ENCODE measurements at regions not wholly inside any gene's neighbourhood (a gene's known extent, or its start where the extent isn't known, plus 50 kb on each side); places are given as distances from the start of the nearest gene placed in this dataset.
A peak's percentile ranks its signal among the peaks of the same experiment; 100 is the strongest.

DNA sequence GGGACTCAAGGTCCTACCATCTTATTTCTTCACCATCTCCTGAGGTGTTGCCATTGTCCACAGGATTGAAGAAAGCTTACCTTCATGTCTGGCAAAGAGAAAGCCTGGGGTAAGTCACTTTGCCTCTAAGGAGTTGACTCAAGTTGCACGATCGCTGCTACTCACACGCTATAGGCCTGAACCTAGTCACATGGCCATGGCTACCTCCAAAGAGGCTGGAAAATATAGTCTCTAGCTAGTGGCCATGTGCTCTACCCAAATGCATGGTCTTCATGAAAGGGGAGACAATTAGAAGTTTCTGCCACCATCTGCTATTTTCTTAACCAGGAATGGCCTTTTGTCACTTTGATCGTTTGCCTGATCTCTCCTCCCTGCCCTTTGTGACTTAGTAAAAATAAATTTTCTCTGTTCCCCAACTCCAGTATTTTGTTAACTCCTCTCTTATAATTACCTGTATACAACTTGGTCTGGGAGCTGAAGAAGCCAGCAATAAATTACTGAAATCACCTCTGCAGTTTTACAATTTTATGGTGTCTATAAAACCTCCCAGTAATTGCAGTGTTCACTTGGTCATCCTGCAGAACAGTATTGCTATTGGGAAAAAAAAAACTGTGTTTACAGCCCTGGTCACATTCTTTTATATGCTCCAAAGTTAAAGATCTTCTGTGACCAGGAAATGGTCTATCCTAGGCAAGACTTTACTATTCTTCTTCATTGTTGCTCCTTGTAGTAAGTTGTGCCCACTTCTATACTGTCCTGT lies 126.7 kb upstream of the TSPAN5 start:
- no peaks in the 10 kb centered on the region for H3K9me3 ChIP-seq (replicated peaks)
- H3K4me1 ChIP-seq (replicated peaks), result peaks cover 3% of the 10 kb centered on the region
- H3K27me3 ChIP-seq (replicated peaks), result no peaks in the 10 kb centered on the region
- no peak for DNase-seq (ENCODE audit: low read depth in 1 of 2, low spot score in 2 of 2)
- no peak overlapping the region for H3K4me3 ChIP-seq
- no peak overlapping the region for H3K27ac ChIP-seq
- H3K36me3 ChIP-seq, result no peaks in the 10 kb centered on the region

DNA sequence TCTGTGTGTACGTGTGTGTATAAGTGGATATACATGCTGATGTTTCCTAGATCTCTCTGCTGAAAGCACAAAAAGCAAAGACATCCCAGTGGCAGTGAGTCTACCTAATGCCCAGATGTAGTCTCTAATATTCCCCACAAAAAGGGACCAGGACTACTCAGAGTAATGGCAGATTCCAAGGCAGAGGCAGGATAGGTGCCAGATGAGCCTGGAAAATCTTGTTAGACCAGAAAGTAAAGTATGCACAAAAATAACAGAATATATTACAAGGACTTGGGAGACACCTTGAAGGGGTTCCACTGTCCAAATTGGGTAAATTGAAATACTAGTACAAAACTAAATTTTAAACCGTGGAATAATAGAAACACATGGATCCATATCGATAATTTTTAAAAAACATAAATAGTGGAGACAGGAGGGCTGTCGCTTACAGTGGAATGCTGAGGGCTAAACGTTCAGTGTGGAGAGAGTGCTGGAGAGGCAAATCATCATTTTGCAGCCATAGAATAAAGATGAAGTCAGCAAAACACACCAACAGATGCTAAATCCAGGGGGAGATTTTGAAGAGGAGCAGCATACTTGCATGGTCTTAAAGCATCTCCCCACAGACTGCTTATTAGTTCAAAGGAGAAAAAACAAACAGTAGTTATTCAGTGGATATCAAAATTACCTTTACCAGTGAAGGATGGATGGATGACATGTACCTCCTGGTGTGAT lies 123.4 kb upstream of the TSPAN5 start:
- Histone ChIP-seq H3K36me3 (no peaks in the 10 kb centered on the region), H3K27me3 (replicated peaks) (no peaks in the 10 kb centered on the region), H3K9me3 (replicated peaks) (no peaks in the 10 kb centered on the region), H3K27ac (no peak overlapping the region), H3K4me1 (replicated peaks) (peaks cover 27% of the 10 kb centered on the region), H3K4me3 (no peak overlapping the region)
- DNase-seq (ENCODE audit: low read depth in 1 of 2, low spot score in 2 of 2), result no peak

DNA sequence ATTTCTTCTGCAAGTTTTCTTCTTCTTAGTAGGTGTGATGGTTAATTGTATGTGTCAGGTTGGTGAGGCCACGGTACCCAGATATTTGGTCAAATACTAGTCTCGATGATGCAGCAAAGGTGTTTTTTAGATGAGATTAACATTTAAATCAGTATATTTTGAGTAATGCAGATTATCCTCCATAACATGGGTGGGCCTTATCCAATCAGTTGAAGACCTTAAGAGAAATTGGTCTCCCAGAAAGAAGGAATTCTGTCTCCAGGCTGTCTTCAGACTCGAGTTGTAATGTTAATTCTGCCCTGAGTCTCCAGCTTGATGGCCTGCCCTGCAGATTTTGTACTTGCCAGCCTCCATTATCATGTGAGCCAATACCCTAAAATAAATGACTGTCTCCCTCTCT lies 122.5 kb upstream of the TSPAN5 start:
- Histone ChIP-seq H3K27ac (no peak overlapping the region), H3K27me3 (replicated peaks) (no peaks in the 10 kb centered on the region), H3K4me1 (replicated peaks) (peaks cover 27% of the 10 kb centered on the region), H3K9me3 (replicated peaks) (no peaks in the 10 kb centered on the region), H3K4me3 (no peak overlapping the region), H3K36me3 (no peaks in the 10 kb centered on the region)
- DNase-seq (ENCODE audit: low read depth in 1 of 2, low spot score in 2 of 2), result no peak

DNA sequence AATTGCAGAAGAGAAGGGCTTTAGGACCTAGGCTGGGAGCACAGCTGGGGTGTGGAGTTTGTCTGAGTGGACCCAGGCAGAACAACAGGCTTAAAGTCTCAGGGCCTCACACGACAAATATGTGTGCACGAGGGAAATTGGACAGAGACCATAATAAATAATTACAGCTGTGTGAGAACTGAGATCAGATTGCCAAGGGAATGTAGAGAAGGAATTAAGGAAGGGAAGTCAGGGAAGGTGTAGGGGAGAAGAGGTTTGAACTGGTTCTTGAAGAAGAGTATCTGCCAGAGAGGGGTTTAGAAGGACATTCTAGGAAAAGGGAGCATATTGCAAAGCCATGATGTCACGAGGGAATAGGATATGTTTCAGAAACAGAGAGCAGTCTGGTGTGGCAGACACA lies 120.7 kb upstream of the TSPAN5 start:
- Histone ChIP-seq H3K27ac (no peak overlapping the region), H3K4me3 (no peak overlapping the region), H3K9me3 (replicated peaks) (no peaks in the 10 kb centered on the region), H3K27me3 (replicated peaks) (no peaks in the 10 kb centered on the region), H3K4me1 (replicated peaks) (peaks cover 27% of the 10 kb centered on the region), H3K36me3 (no peaks in the 10 kb centered on the region)
- no peak for DNase-seq (ENCODE audit: low read depth in 1 of 2, low spot score in 2 of 2)

DNA sequence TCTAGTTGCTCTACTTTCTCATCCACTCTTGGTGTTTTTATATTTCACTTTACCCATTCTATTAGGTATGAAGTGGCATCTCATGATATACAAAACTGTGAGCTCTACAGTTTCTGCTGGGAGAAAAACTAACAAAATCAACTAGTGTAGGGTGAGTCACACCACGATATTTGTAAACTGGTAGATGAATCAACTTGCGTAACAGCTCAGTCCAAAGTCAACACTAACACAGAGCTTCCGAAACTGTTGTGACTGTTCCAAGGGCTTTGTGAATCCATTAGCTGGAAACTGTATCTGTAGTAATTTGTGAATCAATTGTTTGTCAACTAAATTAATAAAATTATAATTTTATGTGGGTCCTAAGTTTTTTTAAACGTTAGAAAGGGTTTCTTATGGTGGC lies 119.8 kb upstream of the TSPAN5 start:
- Histone ChIP-seq H3K27me3 (replicated peaks) (no peaks in the 10 kb centered on the region), H3K27ac (no peak overlapping the region), H3K9me3 (replicated peaks) (no peaks in the 10 kb centered on the region), H3K36me3 (no peaks in the 10 kb centered on the region), H3K4me1 (replicated peaks) (peaks cover 27% of the 10 kb centered on the region), H3K4me3 (no peak overlapping the region)
- peak in 1 of 2 experiments; percentile 61 for DNase-seq (ENCODE audit: low read depth in 1 of 2, low spot score in 2 of 2)

DNA sequence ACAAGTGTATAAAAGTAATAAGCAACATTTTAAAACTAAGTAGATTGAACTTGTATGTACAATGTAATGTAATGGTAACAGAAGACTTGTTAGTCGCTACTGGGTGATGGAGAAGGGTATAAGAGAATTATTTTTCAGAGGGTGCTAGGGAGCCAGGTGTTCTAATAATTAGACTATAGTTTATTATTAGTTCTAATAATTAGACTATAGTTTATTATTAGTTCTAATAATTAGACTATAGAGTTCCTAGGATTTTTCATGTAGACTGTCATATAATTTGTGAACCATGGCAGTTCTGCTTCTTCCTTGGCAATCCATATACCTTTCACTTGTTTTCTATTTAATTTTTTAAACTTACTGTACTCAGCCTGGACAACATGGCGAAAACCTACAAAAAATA lies 117.3 kb upstream of the TSPAN5 start:
- H3K36me3 ChIP-seq, result no peaks in the 10 kb centered on the region
- no peak overlapping the region for H3K4me3 ChIP-seq
- no peak overlapping the region for H3K27ac ChIP-seq
- peaks cover 27% of the 10 kb centered on the region for H3K4me1 ChIP-seq (replicated peaks)
- DNase-seq (ENCODE audit: low read depth in 1 of 2, low spot score in 2 of 2), result no peak
- no peaks in the 10 kb centered on the region for H3K27me3 ChIP-seq (replicated peaks)
- no peaks in the 10 kb centered on the region for H3K9me3 ChIP-seq (replicated peaks)

DNA sequence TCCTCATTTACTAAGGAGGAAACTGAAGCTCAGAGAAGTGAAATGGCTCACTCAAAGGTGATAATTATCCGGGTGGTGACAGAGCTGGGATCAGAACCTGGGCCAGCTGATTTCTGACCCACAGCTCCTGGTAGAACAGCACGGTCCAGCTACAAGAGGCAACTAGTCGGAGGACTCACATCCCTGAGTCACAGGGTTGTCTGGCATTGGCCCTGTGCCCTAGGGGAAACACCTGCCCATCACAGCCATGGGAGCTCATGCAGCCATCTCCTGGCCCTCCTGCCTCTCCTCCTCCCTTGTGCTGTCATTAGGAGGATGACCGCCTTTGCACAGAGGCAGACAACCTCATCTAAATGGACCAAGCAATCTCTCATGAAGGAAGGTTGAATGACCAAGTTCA lies 115.2 kb upstream of the TSPAN5 start:
- H3K9me3 ChIP-seq (replicated peaks), result no peaks in the 10 kb centered on the region
- H3K4me1 ChIP-seq (replicated peaks), result peaks cover 10% of the 10 kb centered on the region
- no peaks in the 10 kb centered on the region for H3K36me3 ChIP-seq
- H3K27ac ChIP-seq, result no peak overlapping the region
- DNase-seq (ENCODE audit: low read depth in 1 of 2, low spot score in 2 of 2), result no peak
- H3K4me3 ChIP-seq, result no peak overlapping the region
- no peaks in the 10 kb centered on the region for H3K27me3 ChIP-seq (replicated peaks)

DNA sequence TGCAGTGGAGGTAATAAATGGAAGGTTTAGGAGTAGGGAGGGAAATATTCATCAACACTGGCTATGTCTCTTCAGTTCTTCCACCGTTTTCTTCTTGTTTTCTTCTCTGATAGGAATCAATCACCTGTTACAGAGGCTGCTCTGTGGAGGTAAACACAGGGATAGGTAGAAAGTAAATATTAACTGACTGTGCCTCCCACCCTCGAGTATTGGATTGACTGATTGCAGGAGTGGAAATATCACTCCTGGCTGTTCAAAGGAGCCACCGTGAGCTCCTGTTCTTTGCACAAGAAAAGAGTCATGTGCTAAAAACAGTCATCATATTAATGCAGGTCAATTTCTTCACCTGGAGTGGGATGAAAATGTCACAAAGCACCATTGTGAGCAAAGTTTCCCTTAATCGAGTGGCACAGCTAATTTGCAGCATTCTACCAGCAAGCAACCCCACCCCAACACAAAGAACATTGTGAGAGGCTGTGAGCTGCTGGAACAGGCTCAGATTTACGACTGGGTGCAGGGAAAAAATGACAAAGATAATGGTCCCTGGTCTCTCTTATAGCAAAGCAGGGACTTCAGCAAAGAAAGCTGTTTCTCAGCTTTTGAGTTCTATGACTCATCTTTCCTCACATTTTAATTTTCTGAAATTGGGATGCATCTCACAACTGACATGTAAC lies 113.7 kb upstream of the TSPAN5 start:
- DNase-seq (ENCODE audit: low read depth in 1 of 2, low spot score in 2 of 2), result no peak
- H3K4me1 ChIP-seq (replicated peaks), result no peaks in the 10 kb centered on the region
- H3K4me3 ChIP-seq, result no peak overlapping the region
- H3K9me3 ChIP-seq (replicated peaks), result no peaks in the 10 kb centered on the region
- H3K27ac ChIP-seq, result no peak overlapping the region
- no peaks in the 10 kb centered on the region for H3K27me3 ChIP-seq (replicated peaks)
- H3K36me3 ChIP-seq, result no peaks in the 10 kb centered on the region

DNA sequence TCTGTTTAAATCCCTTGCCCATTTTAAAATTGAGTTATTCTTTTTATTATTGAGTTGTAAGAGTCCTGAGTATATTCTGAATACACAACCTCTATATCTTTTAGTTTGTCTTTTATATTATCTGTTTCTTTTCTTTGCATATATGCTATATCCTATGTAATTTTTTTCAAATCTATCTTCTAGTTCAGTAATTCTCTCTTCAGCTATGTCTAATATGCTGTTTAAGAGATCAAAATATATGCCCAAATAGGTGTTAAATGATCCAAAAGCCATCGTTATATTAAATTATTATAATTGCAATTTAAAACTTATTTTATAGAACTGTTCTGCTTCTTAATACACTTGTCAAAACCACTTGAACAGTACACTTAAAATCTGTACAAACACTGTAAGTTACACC lies 107.4 kb upstream of the TSPAN5 start:
- Histone ChIP-seq H3K4me1 (replicated peaks) (no peaks in the 10 kb centered on the region), H3K4me3 (no peak overlapping the region), H3K36me3 (no peaks in the 10 kb centered on the region), H3K27me3 (replicated peaks) (no peaks in the 10 kb centered on the region), H3K27ac (no peak overlapping the region), H3K9me3 (replicated peaks) (no peaks in the 10 kb centered on the region)
- DNase-seq (ENCODE audit: low read depth in 1 of 2, low spot score in 2 of 2), result no peak

DNA sequence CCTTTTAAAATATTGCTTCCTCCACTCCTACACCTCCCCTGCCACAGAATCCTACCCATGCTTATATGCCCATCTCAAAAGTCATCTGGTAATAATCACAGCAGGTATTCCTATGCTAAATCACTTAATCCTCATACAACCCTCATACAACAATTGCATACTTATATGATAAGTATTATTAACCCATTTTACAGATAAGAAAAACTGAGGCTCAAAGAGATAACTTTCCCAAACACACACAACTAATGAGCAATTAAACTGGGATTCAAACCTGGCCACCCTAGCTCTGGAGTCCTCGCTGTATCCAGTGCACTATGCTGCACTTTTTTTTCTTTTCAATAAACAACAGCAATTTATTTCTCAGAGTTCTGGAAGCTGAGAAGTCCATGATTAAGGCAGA lies 99.8 kb upstream of the TSPAN5 start:
- no peaks in the 10 kb centered on the region for H3K9me3 ChIP-seq (replicated peaks)
- H3K4me3 ChIP-seq, result no peak overlapping the region
- no peak for DNase-seq (ENCODE audit: low read depth in 1 of 2, low spot score in 2 of 2)
- no peaks in the 10 kb centered on the region for H3K4me1 ChIP-seq (replicated peaks)
- no peaks in the 10 kb centered on the region for H3K27me3 ChIP-seq (replicated peaks)
- no peaks in the 10 kb centered on the region for H3K36me3 ChIP-seq
- no peak overlapping the region for H3K27ac ChIP-seq

DNA sequence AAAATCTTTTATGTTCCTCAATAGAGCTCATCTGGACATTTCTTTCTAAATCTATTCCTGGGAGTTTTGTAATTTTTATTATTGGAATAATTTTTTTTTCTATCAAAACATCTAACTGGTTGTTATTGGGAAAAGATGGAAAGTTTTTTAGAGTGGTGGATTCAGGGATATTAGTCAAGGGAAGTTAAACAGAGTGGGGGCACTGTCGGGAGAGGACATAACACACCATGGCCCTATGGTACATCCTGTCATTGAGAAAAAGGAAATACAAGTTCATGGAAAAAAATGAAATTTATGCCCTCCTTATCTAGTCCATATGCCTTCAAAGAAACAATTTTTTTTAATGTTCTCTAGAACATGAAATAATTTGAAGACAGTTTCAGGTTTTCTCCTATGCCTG lies 96.3 kb upstream of the TSPAN5 start:
- no peak overlapping the region for H3K27ac ChIP-seq
- DNase-seq (ENCODE audit: low read depth in 1 of 2, low spot score in 2 of 2), result no peak

DNA sequence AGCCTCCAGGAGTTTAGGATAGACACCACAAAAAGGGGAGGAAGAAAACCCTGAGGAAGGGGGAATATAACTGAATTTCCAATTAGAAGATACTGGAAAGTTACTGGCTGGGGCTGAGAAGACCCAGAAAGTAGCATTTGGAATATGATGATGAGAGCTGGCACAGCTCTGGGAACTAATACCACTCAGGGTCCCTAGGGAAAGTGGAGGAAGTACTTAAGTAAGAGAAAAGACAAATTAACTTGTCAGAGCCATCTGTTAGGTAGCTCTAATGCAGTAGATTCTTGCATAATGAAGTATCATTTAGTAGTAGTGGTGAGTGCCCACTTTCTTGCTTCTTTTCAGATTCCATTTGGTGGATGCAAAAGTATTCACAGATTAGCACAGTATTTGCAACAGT lies 90.8 kb upstream of the TSPAN5 start:
- no peak overlapping the region for H3K4me3 ChIP-seq
- H3K36me3 ChIP-seq, result no peaks in the 10 kb centered on the region
- no peak for DNase-seq (ENCODE audit: low read depth in 1 of 2, low spot score in 2 of 2)
- no peaks in the 10 kb centered on the region for H3K4me1 ChIP-seq (replicated peaks)
- H3K9me3 ChIP-seq (replicated peaks), result no peaks in the 10 kb centered on the region
- H3K27me3 ChIP-seq (replicated peaks), result no peaks in the 10 kb centered on the region
- no peak overlapping the region for H3K27ac ChIP-seq

More for the DNA sequence above, 96.3 kb upstream of the TSPAN5 start:
- H3K9me3 ChIP-seq (replicated peaks), result no peaks in the 10 kb centered on the region
- H3K27me3 ChIP-seq (replicated peaks), result no peaks in the 10 kb centered on the region
- no peaks in the 10 kb centered on the region for H3K36me3 ChIP-seq
- no peak overlapping the region for H3K4me3 ChIP-seq
- H3K4me1 ChIP-seq (replicated peaks), result no peaks in the 10 kb centered on the region

DNA sequence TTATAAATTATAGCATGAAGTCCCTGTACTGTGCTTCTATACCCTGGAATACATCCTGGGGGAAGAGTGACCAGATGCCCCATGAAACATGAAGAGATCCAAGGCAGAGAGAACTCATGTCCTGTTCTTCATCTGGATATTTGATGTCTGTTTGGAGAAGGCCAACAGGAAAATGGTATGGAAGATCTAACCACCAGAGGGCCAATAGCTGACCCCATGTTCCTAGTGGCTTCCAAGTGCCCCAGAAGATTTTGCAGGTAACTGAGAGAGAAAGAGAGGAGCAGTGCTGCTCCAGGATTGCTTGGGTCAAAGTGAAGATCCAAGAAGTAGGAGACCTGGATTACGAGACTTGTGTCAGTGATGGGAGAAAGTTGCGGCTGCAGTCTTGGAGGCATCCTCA lies 90.2 kb upstream of the TSPAN5 start:
- no peaks in the 10 kb centered on the region for H3K36me3 ChIP-seq
- H3K4me1 ChIP-seq (replicated peaks), result no peaks in the 10 kb centered on the region
- H3K4me3 ChIP-seq, result no peak overlapping the region
- no peak overlapping the region for H3K27ac ChIP-seq
- no peaks in the 10 kb centered on the region for H3K9me3 ChIP-seq (replicated peaks)
- no peak for DNase-seq (ENCODE audit: low read depth in 1 of 2, low spot score in 2 of 2)
- no peaks in the 10 kb centered on the region for H3K27me3 ChIP-seq (replicated peaks)

DNA sequence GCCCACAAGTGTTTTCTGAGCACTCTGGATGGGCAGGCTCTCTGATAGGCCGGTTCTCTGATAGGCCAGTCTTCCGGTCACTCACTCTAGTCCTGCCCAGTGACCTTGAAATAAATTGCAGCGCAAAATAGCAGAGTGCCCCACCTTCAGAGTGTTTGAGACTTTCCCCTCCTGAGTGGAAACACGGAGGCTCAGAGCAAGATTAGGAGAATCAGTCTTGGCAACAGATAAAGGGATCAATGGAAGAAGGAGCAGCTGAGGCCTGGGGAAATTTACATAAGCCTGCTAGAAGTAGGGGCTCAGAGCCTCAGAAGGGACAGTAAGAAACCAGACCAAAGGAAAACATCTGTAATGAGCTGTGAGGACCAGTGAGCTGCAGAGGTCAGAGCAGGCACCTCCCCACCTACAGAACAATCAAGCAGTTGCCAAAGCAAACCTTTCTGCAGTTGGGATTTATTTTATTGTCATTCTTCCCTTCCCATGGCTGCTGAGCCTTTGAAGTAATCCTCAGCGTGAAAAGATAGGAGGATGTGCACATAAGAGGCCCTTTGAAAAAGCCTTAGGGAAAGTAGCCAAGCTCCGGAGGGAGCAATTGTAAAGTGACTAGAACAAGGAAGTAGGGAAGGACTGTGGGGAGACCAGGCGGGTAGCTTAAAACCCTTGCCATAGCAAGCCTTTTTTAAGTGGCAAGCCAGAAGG lies 89.1 kb upstream of the TSPAN5 start:
- Histone ChIP-seq H3K9me3 (replicated peaks) (no peaks in the 10 kb centered on the region), H3K27me3 (replicated peaks) (no peaks in the 10 kb centered on the region), H3K36me3 (no peaks in the 10 kb centered on the region), H3K4me3 (no peak overlapping the region), H3K4me1 (replicated peaks) (no peaks in the 10 kb centered on the region), H3K27ac (no peak overlapping the region)
- no peak for DNase-seq (ENCODE audit: low read depth in 1 of 2, low spot score in 2 of 2)
